PC-9 (cell line): ENCODE measurements at regions not wholly inside any gene's neighbourhood (a gene's known extent, or its start where the extent isn't known, plus 50 kb on each side); places are given as distances from the start of the nearest gene placed in this dataset.

ENCODE experiments used
- CTCF ChIP-seq: fragments of 200-600 bp; sonication (generic); conservative IDR thresholded peaks from 2 replicates; pipeline ENCODE4 v1.6.1; 2017; ENCODE audit warnings: mixed run types, antibody characterized with exemption, mild to moderate bottlenecking, moderate library complexity
- EZH2 ChIP-seq: fragments of 200-600 bp; sonication (generic); IDR thresholded peaks from 2 replicates; pipeline ENCODE4 v1.8.0; 2017; ENCODE audit warnings: antibody characterized with exemption, low read depth

DNA sequence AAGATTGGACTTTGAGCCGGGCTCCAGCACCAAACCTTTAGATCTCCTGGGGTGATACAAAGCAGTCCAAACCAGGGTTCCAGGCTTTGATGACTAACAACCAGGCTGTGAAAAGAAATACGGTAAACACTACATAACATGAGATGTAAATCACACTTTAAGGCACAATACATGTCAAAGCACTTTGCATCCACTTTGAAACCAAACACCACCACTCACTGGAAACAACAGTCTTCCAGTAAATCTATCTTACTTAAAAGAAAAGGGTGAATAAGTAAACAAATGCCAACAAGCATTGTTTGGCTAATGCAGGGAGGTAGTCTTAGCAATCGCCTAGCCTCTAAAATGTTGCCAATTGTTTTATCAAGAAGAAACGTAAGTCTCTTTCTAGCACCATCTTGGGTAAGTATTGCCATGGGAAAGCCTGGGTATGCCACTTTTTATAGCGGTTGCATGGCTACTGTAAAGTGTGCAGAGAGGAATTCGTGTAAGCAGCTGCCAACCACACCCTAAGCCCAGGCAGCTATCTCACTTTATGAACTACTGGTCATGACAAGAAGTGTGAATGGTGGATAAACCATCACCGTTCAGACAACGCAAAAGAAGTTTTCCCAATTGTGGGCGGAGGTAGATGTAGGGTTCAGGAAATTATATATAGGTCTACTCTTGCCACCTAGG is 267.4 kb upstream of the PSMD7 start:
- TF ChIP-seq CTCF (no peak), EZH2 (no peak)
